B cell (primary cell): ENCODE measurements at regions not wholly inside any gene's neighbourhood (a gene's known extent, or its start where the extent isn't known, plus 50 kb on each side); places are given as distances from the start of the nearest gene placed in this dataset.
"Not testable (repeated sequence)": the region's sequence is repeated elsewhere in the genome, so short reads cannot be mapped to it uniquely, and the experiment has no call there.

Source experiments
- ATAC-seq: fragments of 200-7000 bp; cut with Tn5 transposase; one replicate; pipeline ENCODE4 v1.10.0; 2021; ENCODE audit warnings: low read depth, mild to moderate bottlenecking, moderate number of reproducible peaks, moderate library complexity
- CTCF ChIA-PET: fragments of 350-600 bp; sonication (Branson Sonifier 250); formaldehyde crosslinking; loops from one replicate; lab custom pipeline; 2021; ENCODE audit warnings: antibody characterized with exemption, inconsistent platforms; lab: Charles Lee
- POLR2A ChIA-PET: fragments of 350-600 bp; sonication (Branson Sonifier 250); formaldehyde crosslinking; loops from one replicate; lab custom pipeline; 2021; ENCODE audit warnings: antibody characterized with exemption; lab: Charles Lee
- DNase-seq: peaks from one replicate; pipeline ENCODE4 v3.0.0; 2013
- H2AFZ ChIP-seq: 2 replicates; pipeline ENCODE4 v1.6.1; 2012; ENCODE audit warnings: mild to moderate bottlenecking, low read depth, low read length; ENCODE audit not compliant: insufficient read depth, poor library complexity, severe bottlenecking
- H3K27ac ChIP-seq, 2 donors: 1 replicate in 1 of 2; 2 replicates in 1 of 2; pipeline ENCODE4 v1.5.1; 2012 to 2013; ENCODE audit warnings: low read length in 2 of 2, mild to moderate bottlenecking in 2 of 2, moderate library complexity in 1 of 2
- H3K27me3 ChIP-seq, 4 experiments: fragments of 200-600 bp in 1 of 4; sonication (generic) in 1 of 4; replicated peaks in 1 of 4; 1 replicate in 2 of 4; 2 replicates in 2 of 4; pipeline versions ENCODE4 v1.6.1 to v1.7.0; 2013 to 2016; ENCODE audit warnings: low read length in 3 of 4, mild to moderate bottlenecking in 2 of 4, mixed read lengths in 1 of 4, moderate library complexity in 1 of 4; ENCODE audit not compliant: insufficient read depth in 4 of 4, control insufficient read depth in 3 of 4; ENCODE audit errors: control extremely low read depth in 1 of 4
- H3K36me3 ChIP-seq, 2 experiments: replicated peaks in 1 of 2; 1 replicate in 1 of 2; 2 replicates in 1 of 2; pipeline versions ENCODE4 v1.6.1 to v1.7.1; 2013; ENCODE audit warnings: low read length in 1 of 2; ENCODE audit not compliant: insufficient read depth in 2 of 2, control insufficient read depth in 1 of 2; ENCODE audit errors: control extremely low read depth in 1 of 2, extremely low read depth in 1 of 2
- H3K4me1 ChIP-seq, 2 donors: fragments of 200-600 bp in 1 of 2; sonication (generic) in 1 of 2; 1 replicate in 1 of 2; 2 replicates in 1 of 2; pipeline versions ENCODE4 v1.5.1 to v1.6.1; 2013 to 2017; ENCODE audit warnings: low read length in 2 of 2; ENCODE audit not compliant: control insufficient read depth in 2 of 2, insufficient read depth in 2 of 2
- H3K4me2 ChIP-seq: replicated peaks from 2 replicates; pipeline ENCODE3; 2012; ENCODE audit warnings: mild to moderate bottlenecking, low read depth, low read length; ENCODE audit not compliant: poor library complexity, severe bottlenecking
- H3K4me3 ChIP-seq, 5 experiments: fragments of 200-600 bp in 1 of 5; sonication (generic) in 1 of 5; 1 replicate in 3 of 5; 2 replicates in 2 of 5; pipeline versions ENCODE4 v1.5.1 to v1.7.0; 2011 to 2016; ENCODE audit warnings: low read length in 4 of 5, mild to moderate bottlenecking in 4 of 5, low read depth in 2 of 5, control low read depth in 1 of 5, moderate library complexity in 1 of 5; ENCODE audit not compliant: insufficient read depth in 1 of 5; ENCODE audit errors: control extremely low read depth in 1 of 5, extremely low read depth in 1 of 5
- H3K79me2 ChIP-seq: fragments of 200-600 bp; sonication (generic); one replicate; pipeline ENCODE4 v1.6.0; 2016; ENCODE audit warnings: low read length; ENCODE audit not compliant: control insufficient read depth, insufficient read depth
- H3K9ac ChIP-seq: fragments of 200-600 bp; sonication (generic); 2 replicates; pipeline ENCODE4 v1.6.1; 2017; ENCODE audit warnings: mild to moderate bottlenecking, low read length, moderate library complexity
- H3K9me3 ChIP-seq, 3 donors: one replicate each; pipeline versions ENCODE4 v1.6.1 to v1.7.1; 2013; ENCODE audit warnings: low read length in 2 of 3; ENCODE audit not compliant: control insufficient read depth in 2 of 3, insufficient read depth in 1 of 3; ENCODE audit errors: control extremely low read depth in 1 of 3
- H4K20me1 ChIP-seq: 2 replicates; pipeline ENCODE4 v1.6.0; 2012; ENCODE audit warnings: mild to moderate bottlenecking, low read length; ENCODE audit not compliant: insufficient read depth, control insufficient read depth, poor library complexity, severe bottlenecking
- H3K27ac Mint-ChIP-seq: one replicate; pipeline ENCODE4 v1.8.0; 2021; ENCODE audit warnings: mixed read lengths
- H3K27me3 Mint-ChIP-seq: one replicate; pipeline ENCODE4 v1.8.0; 2021; ENCODE audit warnings: mixed read lengths
- H3K4me1 Mint-ChIP-seq: one replicate; pipeline ENCODE4 v1.8.0; 2021; ENCODE audit warnings: mixed read lengths
- H3K4me3 Mint-ChIP-seq: one replicate; pipeline ENCODE4 v1.8.0; 2021; ENCODE audit warnings: mixed read lengths
- H3K9me3 Mint-ChIP-seq: one replicate; pipeline ENCODE4 v1.8.0; 2022; ENCODE audit warnings: mixed read lengths; ENCODE audit not compliant: insufficient read depth
- EZH2 ChIP-seq: IDR thresholded peaks from 2 replicates; pipeline ENCODE4 v1.6.1; 2012; ENCODE audit warnings: borderline replicate concordance, low read depth, mild to moderate bottlenecking, moderate library complexity, low read length; ENCODE audit not compliant: insufficient read depth, poor library complexity, severe bottlenecking
- WGBS: methylation state at CpG from one replicate; pipeline ENCODE4 v1.1.5; 2013; ENCODE audit warnings: missing lambda C conversion rate; ENCODE audit not compliant: insufficient coverage; 5-methylcytosine and 5-hydroxymethylcytosine counted together
- intact Hi-C: fragments of 100-400 bp; cut with micrococcal nuclease; formaldehyde crosslinking; loops from one replicate; pipeline ENCODE4 v1.10.0; 2022
- TF ChIP-seq, protein P1 (sequence below): fragments of 200-600 bp; IDR thresholded peaks from one replicate; pipeline ENCODE4 v1.8.0; 2022; ENCODE audit warnings: antibody characterized with exemption, mild to moderate bottlenecking

DNA sequence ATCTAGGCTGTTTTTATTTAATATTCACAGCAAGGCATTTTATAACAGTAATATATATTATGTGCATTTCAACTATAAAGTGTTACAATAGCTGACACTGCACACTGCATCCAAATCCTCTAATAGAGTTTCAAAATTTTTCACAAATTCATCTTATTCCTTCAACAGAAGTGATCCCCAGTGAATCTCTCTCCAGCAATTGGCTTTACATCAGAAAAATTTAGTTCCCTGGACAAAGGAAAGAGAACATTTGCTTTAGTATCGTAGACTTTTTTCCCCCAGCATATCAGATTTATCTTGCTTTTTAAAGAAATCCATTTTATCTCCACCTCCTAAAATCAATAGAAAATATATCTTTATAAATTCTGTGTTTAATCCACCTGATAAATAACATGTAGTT, 868.6 kb downstream of the TBL1XR1 start:
- DNase-seq (no peak), ATAC-seq (no peak)
- no peak overlapping the region for H3K4me3 Mint-ChIP-seq
- H3K27ac ChIP-seq: no peak overlapping the region
- TF ChIP-seq, protein P1, sequence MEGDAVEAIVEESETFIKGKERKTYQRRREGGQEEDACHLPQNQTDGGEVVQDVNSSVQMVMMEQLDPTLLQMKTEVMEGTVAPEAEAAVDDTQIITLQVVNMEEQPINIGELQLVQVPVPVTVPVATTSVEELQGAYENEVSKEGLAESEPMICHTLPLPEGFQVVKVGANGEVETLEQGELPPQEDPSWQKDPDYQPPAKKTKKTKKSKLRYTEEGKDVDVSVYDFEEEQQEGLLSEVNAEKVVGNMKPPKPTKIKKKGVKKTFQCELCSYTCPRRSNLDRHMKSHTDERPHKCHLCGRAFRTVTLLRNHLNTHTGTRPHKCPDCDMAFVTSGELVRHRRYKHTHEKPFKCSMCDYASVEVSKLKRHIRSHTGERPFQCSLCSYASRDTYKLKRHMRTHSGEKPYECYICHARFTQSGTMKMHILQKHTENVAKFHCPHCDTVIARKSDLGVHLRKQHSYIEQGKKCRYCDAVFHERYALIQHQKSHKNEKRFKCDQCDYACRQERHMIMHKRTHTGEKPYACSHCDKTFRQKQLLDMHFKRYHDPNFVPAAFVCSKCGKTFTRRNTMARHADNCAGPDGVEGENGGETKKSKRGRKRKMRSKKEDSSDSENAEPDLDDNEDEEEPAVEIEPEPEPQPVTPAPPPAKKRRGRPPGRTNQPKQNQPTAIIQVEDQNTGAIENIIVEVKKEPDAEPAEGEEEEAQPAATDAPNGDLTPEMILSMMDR: no peak
- TF ChIP-seq EZH2: no peak
- H3K4me2 ChIP-seq: no peak overlapping the region
- ChIA-PET POLR2A (no interaction called here), CTCF (no interaction called here)
- H4K20me1 ChIP-seq: no peaks in the 10 kb centered on the region
- intact Hi-C loops: no loop called here
- H3K9ac ChIP-seq: no peak overlapping the region
- H3K79me2 ChIP-seq: no peaks in the 10 kb centered on the region
- H3K27ac Mint-ChIP-seq: no peak overlapping the region
- H3K4me3 ChIP-seq: no peak overlapping the region
- H3K9me3 Mint-ChIP-seq: no peaks in the 10 kb centered on the region
- H2AFZ ChIP-seq: no peak overlapping the region
- H3K4me1 Mint-ChIP-seq: no peaks in the 10 kb centered on the region
- H3K36me3 ChIP-seq: no peaks in the 10 kb centered on the region
- H3K4me1 ChIP-seq: no peaks in the 10 kb centered on the region
- no peaks in the 10 kb centered on the region for H3K27me3 ChIP-seq
- WGBS: no CpG with 5 or more reads among the region's 1 CpG
- no peaks in the 10 kb centered on the region for H3K27me3 Mint-ChIP-seq
- no peaks in the 10 kb centered on the region for H3K9me3 ChIP-seq

GRCh38 chr3:176328198-176328597, 869.1 kb downstream of the TBL1XR1 start:
- no peaks in the 10 kb centered on the region for H3K4me1 Mint-ChIP-seq
- intact Hi-C loops: no loop called here
- no peak overlapping the region for H3K4me2 ChIP-seq
- no peak overlapping the region for H3K27ac ChIP-seq
- no peaks in the 10 kb centered on the region for H3K9me3 Mint-ChIP-seq
- TF ChIP-seq, protein P1: no peak
- no peak for TF ChIP-seq EZH2
- no peak overlapping the region for H3K27ac Mint-ChIP-seq
- H4K20me1 ChIP-seq: no peaks in the 10 kb centered on the region
- H3K9me3 ChIP-seq: no peaks in the 10 kb centered on the region
- ChIA-PET POLR2A (no interaction called here), CTCF (no interaction called here)
- no peaks in the 10 kb centered on the region for H3K79me2 ChIP-seq
- ATAC-seq (no peak), DNase-seq (no peak)
- no peaks in the 10 kb centered on the region for H3K4me1 ChIP-seq
- H3K4me3 Mint-ChIP-seq: no peak overlapping the region
- H3K36me3 ChIP-seq: no peaks in the 10 kb centered on the region
- no peak overlapping the region for H2AFZ ChIP-seq
- no peaks in the 10 kb centered on the region for H3K27me3 Mint-ChIP-seq
- H3K27me3 ChIP-seq: no peaks in the 10 kb centered on the region
- no peak overlapping the region for H3K4me3 ChIP-seq
- no peak overlapping the region for H3K9ac ChIP-seq

GRCh38 chr3:176326894-176327490, 870.3 kb downstream of the TBL1XR1 start:
- H3K4me1 Mint-ChIP-seq, ATAC-seq, H3K9me3 Mint-ChIP-seq, H3K9me3 ChIP-seq, H3K79me2 ChIP-seq, H3K27ac Mint-ChIP-seq, H3K27me3 ChIP-seq, DNase-seq, H3K27me3 Mint-ChIP-seq, H3K4me3 ChIP-seq, POLR2A ChIA-PET, H2AFZ ChIP-seq, H3K4me2 ChIP-seq, H3K9ac ChIP-seq, CTCF ChIA-PET, H3K36me3 ChIP-seq, H3K4me1 ChIP-seq, H3K4me3 Mint-ChIP-seq, H4K20me1 ChIP-seq, intact Hi-C loops, H3K27ac ChIP-seq: not testable (repeated sequence)
- 94% methylated on average over 2 of the region's 9 CpGs for WGBS
